Transverse colon (tissue), 4 donors: ENCODE measurements at regions not wholly inside any gene's neighbourhood (a gene's known extent, or its start where the extent isn't known, plus 50 kb on each side); places are given as distances from the start of the nearest gene placed in this dataset.

Experiments used
- DNase-seq: peaks from one replicate; pipeline ENCODE4 v3.0.0-alpha.2; 2019
- H3K27ac ChIP-seq, 4 donors: fragments of 200-600 bp; sonication (generic); 2 replicates each; pipeline ENCODE4 v1.5.1; 2016 to 2018; ENCODE audit warnings: inconsistent platforms in 4 of 4
- H3K27me3 ChIP-seq: fragments of 200-600 bp; sonication (generic); 2 replicates; pipeline ENCODE4 v1.5.1; 2017; ENCODE audit warnings: inconsistent platforms
- H3K36me3 ChIP-seq, 4 donors: fragments of 200-600 bp; sonication (generic); 2 replicates each; pipeline ENCODE4 v1.5.1; 2017 to 2019; ENCODE audit warnings: inconsistent platforms in 4 of 4
- H3K4me1 ChIP-seq, 4 donors: fragments of 200-600 bp; sonication (generic); 2 replicates each; pipeline ENCODE4 v1.5.1; 2017 to 2020; ENCODE audit warnings: inconsistent platforms in 4 of 4
- H3K4me3 ChIP-seq, 4 donors: fragments of 200-600 bp; sonication (generic); 1 replicate in 1 of 4; 2 replicates in 3 of 4; pipeline versions ENCODE4 v1.5.1 to v1.6.1; 2017 to 2019; ENCODE audit warnings: inconsistent platforms in 4 of 4
- H3K9me3 ChIP-seq, 2 donors: fragments of 200-600 bp; sonication (generic); 2 replicates each; pipeline ENCODE4 v1.5.1; 2017 to 2019; ENCODE audit warnings: inconsistent platforms in 2 of 2
- EP300 ChIP-seq: sonication (generic); formaldehyde crosslinking; IDR thresholded peaks from one replicate; pipeline ENCODE4 v1.6.1; 2017; ENCODE audit warnings: antibody characterized with exemption, low read depth
- POLR2A ChIP-seq: fragments of 450-650 bp; IDR thresholded peaks from one replicate; pipeline ENCODE4 v1.6.1; 2016; ENCODE audit warnings: antibody characterized with exemption, mild to moderate bottlenecking, moderate library complexity
- POLR2AphosphoS5 ChIP-seq, 3 donors: sonication (generic); formaldehyde crosslinking; IDR thresholded peaks; one replicate each; pipeline ENCODE4 v1.6.1; 2016; ENCODE audit warnings: antibody characterized with exemption in 3 of 3
- WGBS, 2 donors: methylation state at CpG; one replicate each; pipeline ENCODE4 v1.1.5; 2018; ENCODE audit warnings: low coverage in 1 of 2; 5-methylcytosine and 5-hydroxymethylcytosine counted together
- in situ Hi-C, 4 donors: fragments of 200-750 bp; cut with MboI; loops; one replicate each; pipeline versions ENCODE4 v1.15.0 to v1.15.1; 2017; ENCODE audit warnings: low sequenced_read_pairs in 3 of 4, low pct_ligation_motif_present in 1 of 4, low pct_unique_long_range_greater_than_20kb in 1 of 4
- intact Hi-C: fragments of 100-400 bp; cut with DNase I; formaldehyde crosslinking; loops from one replicate; pipeline ENCODE4 v1.15.1; 2023; ENCODE audit warnings: low total_unique reads
- TF ChIP-seq, protein P1 (sequence below), 5 experiments: fragments of 200-600 bp in 3 of 5; fragments of 450-650 bp in 2 of 5; sonication (generic) in 3 of 5; IDR thresholded peaks; 1 replicate in 2 of 5; 2 replicates in 3 of 5; pipeline ENCODE4 v1.5.1; 2016 to 2017; ENCODE audit warnings: antibody characterized with exemption in 5 of 5, inconsistent platforms in 3 of 5, mild to moderate bottlenecking in 2 of 5, moderate library complexity in 1 of 5

- TF ChIP-seq POLR2AphosphoS5 (IDR thresholded peaks at IDR 0.05) (no peak), EP300 (no peak), POLR2A (no peak)
- TF ChIP-seq, protein P1, sequence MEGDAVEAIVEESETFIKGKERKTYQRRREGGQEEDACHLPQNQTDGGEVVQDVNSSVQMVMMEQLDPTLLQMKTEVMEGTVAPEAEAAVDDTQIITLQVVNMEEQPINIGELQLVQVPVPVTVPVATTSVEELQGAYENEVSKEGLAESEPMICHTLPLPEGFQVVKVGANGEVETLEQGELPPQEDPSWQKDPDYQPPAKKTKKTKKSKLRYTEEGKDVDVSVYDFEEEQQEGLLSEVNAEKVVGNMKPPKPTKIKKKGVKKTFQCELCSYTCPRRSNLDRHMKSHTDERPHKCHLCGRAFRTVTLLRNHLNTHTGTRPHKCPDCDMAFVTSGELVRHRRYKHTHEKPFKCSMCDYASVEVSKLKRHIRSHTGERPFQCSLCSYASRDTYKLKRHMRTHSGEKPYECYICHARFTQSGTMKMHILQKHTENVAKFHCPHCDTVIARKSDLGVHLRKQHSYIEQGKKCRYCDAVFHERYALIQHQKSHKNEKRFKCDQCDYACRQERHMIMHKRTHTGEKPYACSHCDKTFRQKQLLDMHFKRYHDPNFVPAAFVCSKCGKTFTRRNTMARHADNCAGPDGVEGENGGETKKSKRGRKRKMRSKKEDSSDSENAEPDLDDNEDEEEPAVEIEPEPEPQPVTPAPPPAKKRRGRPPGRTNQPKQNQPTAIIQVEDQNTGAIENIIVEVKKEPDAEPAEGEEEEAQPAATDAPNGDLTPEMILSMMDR (IDR thresholded peaks at IDR 0.05), result no peak
- no peaks in the 10 kb centered on the region for H3K36me3 ChIP-seq
- DNase-seq, result no peak
- 6 to 33% methylated on average over 3 to 22 of the region's 22 CpGs for WGBS, 2 donors
- no peaks in the 10 kb centered on the region for H3K9me3 ChIP-seq
- no peaks in the 10 kb centered on the region for H3K4me1 ChIP-seq
- H3K27ac ChIP-seq, result no peak overlapping the region
- intact Hi-C loops, result no loop called here
- in situ Hi-C loops, result no loop called here
- peaks cover 44% of the 10 kb centered on the region for H3K27me3 ChIP-seq
- no peak overlapping the region for H3K4me3 ChIP-seq
Measured at GRCh38 chr5:141758310-141758998, 76.4 kb upstream of the ARAP3 start.

DNA sequence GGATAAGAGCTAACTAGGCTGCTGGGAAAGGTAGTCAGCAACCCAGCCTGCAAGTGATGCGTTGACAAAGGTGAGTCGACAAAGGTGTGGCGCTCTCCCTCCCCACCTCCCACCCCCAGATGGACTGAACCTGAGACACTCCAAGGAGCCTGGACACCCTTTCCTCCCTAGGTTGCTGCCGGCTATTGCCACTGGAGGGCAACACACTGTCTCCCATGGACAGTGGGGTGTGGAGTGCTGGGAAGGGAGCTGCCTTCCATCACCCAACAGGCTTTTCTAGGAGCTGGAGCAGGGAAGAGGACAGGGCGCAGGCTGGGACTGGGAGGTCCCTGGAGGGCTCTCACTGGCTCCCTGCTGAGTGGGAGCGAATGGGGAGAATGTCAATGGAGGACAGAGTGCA, 75.4 kb upstream of the ARAP3 start:
- Histone ChIP-seq H3K27ac (no peak overlapping the region), H3K4me1 (no peaks in the 10 kb centered on the region), H3K27me3 (peaks cover 53% of the 10 kb centered on the region), H3K36me3 (no peaks in the 10 kb centered on the region), H3K4me3 (no peak overlapping the region), H3K9me3 (no peaks in the 10 kb centered on the region)
- in situ Hi-C loops, result no loop called here
- intact Hi-C loops, result no loop called here
- DNase-seq, result peak; percentile 36
- TF ChIP-seq, protein P1 (IDR thresholded peaks at IDR 0.05), result peak in 4 of 5 experiments; percentile 25 to 43 (median 26)
- no peak for TF ChIP-seq POLR2AphosphoS5 (IDR thresholded peaks at IDR 0.05)
- 56 to 60% methylated on average over 1 to 6 of the region's 6 CpGs for WGBS, 2 donors

- no peak for TF ChIP-seq POLR2AphosphoS5 (IDR thresholded peaks at IDR 0.05)
- no peak for TF ChIP-seq EP300
- no peak for TF ChIP-seq POLR2A
- TF ChIP-seq, protein P1 (IDR thresholded peaks at IDR 0.05), result no peak
- intact Hi-C loops, result no loop called here
- Histone ChIP-seq H3K27me3 (peaks cover 49% of the 10 kb centered on the region), H3K27ac (no peak overlapping the region), H3K9me3 (no peaks in the 10 kb centered on the region), H3K4me3 (no peak overlapping the region), H3K4me1 (no peaks in the 10 kb centered on the region), H3K36me3 (no peaks in the 10 kb centered on the region)
- in situ Hi-C loops, result no loop called here
- DNase-seq, result no peak
- WGBS, 2 donors, result 96% methylated on average over 3 of the region's 3 CpGs; no CpG with 5 or more reads in 1 of the 2 donors
Measured at GRCh38 chr5:141756196-141756595, 74.2 kb upstream of the ARAP3 start.

- H3K27ac ChIP-seq, result no peak overlapping the region
- no peaks in the 10 kb centered on the region for H3K36me3 ChIP-seq
- WGBS, 2 donors, result 10 to 19% methylated on average over 7 to 11 of the region's 11 CpGs
- H3K9me3 ChIP-seq, result no peaks in the 10 kb centered on the region
- no peaks in the 10 kb centered on the region for H3K4me1 ChIP-seq
- H3K4me3 ChIP-seq, result no peak overlapping the region
- peaks cover 42% of the 10 kb centered on the region for H3K27me3 ChIP-seq
- TF ChIP-seq POLR2A, result no peak
- TF ChIP-seq, protein P1 (IDR thresholded peaks at IDR 0.05), result no peak
- no peak for TF ChIP-seq EP300
- TF ChIP-seq POLR2AphosphoS5 (IDR thresholded peaks at IDR 0.05), result no peak
- no peak for DNase-seq
- in situ Hi-C loops (no loop called here), intact Hi-C loops (no loop called here)
Measured at GRCh38 chr5:141753971-141754713, 72.1 kb upstream of the ARAP3 start.
